Ovary (tissue), 3 donors: ENCODE measurements at regions not wholly inside any gene's neighbourhood (a gene's known extent, or its start where the extent isn't known, plus 50 kb on each side); places are given as distances from the start of the nearest gene placed in this dataset.

Experiments used
- POLR2A ChIP-seq: fragments of 450-650 bp; IDR thresholded peaks from one replicate; pipeline ENCODE4 v1.6.1; 2017; ENCODE audit warnings: antibody characterized with exemption, mild to moderate bottlenecking, moderate library complexity
- TF ChIP-seq, protein P1 (sequence below), 3 donors: fragments of 450-650 bp in 2 of 3; fragments of 200-600 bp in 1 of 3; IDR thresholded peaks; one replicate each; pipeline versions ENCODE4 v1.5.1 to v1.8.0; 2016 to 2022; ENCODE audit warnings: antibody characterized with exemption in 3 of 3, mild to moderate bottlenecking in 1 of 3
- donor health status: DM: no; HTN: no; CAD: no.

- TF ChIP-seq, protein P1, sequence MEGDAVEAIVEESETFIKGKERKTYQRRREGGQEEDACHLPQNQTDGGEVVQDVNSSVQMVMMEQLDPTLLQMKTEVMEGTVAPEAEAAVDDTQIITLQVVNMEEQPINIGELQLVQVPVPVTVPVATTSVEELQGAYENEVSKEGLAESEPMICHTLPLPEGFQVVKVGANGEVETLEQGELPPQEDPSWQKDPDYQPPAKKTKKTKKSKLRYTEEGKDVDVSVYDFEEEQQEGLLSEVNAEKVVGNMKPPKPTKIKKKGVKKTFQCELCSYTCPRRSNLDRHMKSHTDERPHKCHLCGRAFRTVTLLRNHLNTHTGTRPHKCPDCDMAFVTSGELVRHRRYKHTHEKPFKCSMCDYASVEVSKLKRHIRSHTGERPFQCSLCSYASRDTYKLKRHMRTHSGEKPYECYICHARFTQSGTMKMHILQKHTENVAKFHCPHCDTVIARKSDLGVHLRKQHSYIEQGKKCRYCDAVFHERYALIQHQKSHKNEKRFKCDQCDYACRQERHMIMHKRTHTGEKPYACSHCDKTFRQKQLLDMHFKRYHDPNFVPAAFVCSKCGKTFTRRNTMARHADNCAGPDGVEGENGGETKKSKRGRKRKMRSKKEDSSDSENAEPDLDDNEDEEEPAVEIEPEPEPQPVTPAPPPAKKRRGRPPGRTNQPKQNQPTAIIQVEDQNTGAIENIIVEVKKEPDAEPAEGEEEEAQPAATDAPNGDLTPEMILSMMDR (IDR thresholded peaks at IDR 0.05): no peak
- TF ChIP-seq POLR2A: no peak
Observed at GRCh38 chr3:72530426-72530825, 317.8 kb downstream of the SHQ1 start.
